ENCODE measurements at regions not wholly inside any gene's neighbourhood (a gene's known extent, or its start where the extent isn't known, plus 50 kb on each side); places are given as distances from the start of the nearest gene placed in this dataset.

- no peak for TF ChIP-seq CTCF (IDR thresholded peaks at IDR 0.05)
- no peak for TF ChIP-seq POLR2A (IDR thresholded peaks at IDR 0.05)
These were observed 160.2 kb downstream of the MAGEB5 start for GRCh38 chrX:26376037-26376708.
